ENCODE measurements at regions not wholly inside any gene's neighbourhood (a gene's known extent, or its start where the extent isn't known, plus 50 kb on each side); places are given as distances from the start of the nearest gene placed in this dataset.

DNA sequence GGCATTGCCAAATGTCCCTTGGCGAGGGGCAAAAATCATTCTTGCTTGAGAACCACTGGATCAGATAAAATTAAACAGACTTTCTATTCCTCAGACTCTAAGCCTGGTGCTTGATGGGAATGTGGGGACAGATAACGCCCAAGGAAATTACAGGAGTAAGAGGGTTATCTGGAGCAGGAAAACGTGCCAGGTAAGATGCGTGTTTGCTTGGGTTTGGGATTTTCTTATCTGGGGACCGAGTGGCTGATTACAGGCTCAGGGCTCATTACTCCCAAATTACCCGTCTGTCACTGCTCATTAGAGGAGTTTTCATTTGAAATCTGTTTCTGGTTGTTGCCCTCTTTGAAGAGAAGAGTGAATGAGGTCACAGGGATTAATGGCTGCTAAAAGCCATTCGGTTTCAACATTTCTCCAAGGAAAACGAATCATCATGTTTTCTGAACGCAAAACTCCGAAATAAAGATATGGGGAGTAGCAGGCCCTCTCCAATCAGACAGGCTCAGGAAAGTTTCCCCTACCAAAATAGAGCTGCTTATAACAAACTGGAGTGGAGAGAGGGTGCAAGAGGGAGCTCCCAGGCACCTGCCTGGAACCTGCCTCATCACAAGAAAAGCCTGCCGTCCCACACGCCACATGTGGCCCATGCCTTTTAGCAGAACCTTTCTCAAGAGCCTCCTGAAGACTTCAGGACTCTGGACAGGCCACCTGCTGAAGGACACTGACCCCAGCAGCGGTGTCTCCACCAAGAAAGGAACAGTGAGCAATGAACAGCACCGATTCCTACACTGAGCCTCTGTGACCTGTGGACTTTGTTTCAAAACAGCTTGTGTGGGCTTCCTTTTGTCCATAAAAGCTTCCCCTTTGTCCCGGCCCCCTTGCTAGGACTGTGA, 136.4 kb downstream of the ICE1 start:
- FAIRE-seq (no peak), ATAC-seq (no peak), DNase-seq (no peak)
- H3K4me3 ChIP-seq, result no peak overlapping the region
- H3K27me3 ChIP-seq, result no peaks in the 10 kb centered on the region
- no peak overlapping the region for H3K27ac ChIP-seq
- no peaks in the 10 kb centered on the region for H3K9me3 ChIP-seq
- intact Hi-C loops (cut with DNase I), result no loop called here
- TF ChIP-seq, protein P1, sequence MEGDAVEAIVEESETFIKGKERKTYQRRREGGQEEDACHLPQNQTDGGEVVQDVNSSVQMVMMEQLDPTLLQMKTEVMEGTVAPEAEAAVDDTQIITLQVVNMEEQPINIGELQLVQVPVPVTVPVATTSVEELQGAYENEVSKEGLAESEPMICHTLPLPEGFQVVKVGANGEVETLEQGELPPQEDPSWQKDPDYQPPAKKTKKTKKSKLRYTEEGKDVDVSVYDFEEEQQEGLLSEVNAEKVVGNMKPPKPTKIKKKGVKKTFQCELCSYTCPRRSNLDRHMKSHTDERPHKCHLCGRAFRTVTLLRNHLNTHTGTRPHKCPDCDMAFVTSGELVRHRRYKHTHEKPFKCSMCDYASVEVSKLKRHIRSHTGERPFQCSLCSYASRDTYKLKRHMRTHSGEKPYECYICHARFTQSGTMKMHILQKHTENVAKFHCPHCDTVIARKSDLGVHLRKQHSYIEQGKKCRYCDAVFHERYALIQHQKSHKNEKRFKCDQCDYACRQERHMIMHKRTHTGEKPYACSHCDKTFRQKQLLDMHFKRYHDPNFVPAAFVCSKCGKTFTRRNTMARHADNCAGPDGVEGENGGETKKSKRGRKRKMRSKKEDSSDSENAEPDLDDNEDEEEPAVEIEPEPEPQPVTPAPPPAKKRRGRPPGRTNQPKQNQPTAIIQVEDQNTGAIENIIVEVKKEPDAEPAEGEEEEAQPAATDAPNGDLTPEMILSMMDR (IDR thresholded peaks at IDR 0.05), result no peak
- 37 to 48% methylated on average over 15 of the region's 15 CpGs for whole genome bisulfite sequencing, 2 donors
- H3K4me1 ChIP-seq, result no peaks in the 10 kb centered on the region
- no peaks in the 10 kb centered on the region for H3K36me3 ChIP-seq

DNA sequence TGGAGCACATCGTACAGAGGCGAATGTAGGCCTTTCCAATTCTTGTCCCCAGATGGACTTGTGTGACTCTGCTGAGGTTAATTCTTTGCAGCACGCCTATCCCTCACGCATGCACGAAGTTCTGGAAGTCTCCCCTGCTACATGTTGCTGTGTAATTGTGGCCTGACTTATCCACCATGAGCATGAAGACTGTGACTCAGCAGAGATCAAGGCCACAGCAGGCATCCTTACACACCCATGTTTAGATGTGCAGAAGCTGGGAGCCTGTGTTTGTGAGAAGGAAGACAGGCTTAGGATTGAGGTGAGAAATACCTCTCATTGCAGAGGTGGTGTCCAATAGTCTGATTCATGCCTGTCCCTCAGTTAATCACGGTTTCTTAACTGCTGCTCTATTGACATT, 135.6 kb downstream of the ICE1 start:
- Histone ChIP-seq H3K27me3 (no peaks in the 10 kb centered on the region), H3K9me3 (no peaks in the 10 kb centered on the region), H3K27ac (no peak overlapping the region), H3K4me3 (no peak overlapping the region), H3K36me3 (no peaks in the 10 kb centered on the region), H3K4me1 (no peaks in the 10 kb centered on the region)
- intact Hi-C loops (cut with DNase I), result no loop called here
- TF ChIP-seq, protein P1 (IDR thresholded peaks at IDR 0.05), result no peak
- no peak for FAIRE-seq
- ATAC-seq, result no peak
- 56 to 66% methylated on average over 6 of the region's 6 CpGs for WGBS, 2 donors
- DNase-seq, result no peak

DNA sequence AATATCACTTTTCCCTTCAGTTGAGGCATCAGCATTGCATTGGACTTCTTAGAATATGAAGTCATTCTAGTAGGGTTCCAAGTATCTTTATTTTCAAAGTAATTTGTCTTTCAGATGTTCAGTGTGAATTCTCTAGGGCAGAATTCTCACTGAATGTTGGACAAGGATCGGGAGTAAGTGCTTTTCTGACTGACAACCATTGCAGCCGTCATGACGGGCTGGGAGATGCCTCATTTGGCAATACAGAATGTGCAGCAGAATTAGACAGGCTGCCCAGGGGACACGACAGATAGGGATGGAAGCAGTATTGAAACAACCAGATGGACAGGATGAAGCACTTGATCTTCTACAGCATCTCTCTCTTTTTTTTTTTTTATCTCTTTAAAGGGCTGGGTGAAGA, 129.0 kb downstream of the ICE1 start:
- H3K9me3 ChIP-seq, result no peaks in the 10 kb centered on the region
- FAIRE-seq (no peak), ATAC-seq (no peak), DNase-seq (no peak)
- H3K4me3 ChIP-seq, result no peak overlapping the region
- TF ChIP-seq, protein P1 (IDR thresholded peaks at IDR 0.05), result no peak
- 53 to 74% methylated on average over 4 of the region's 4 CpGs for WGBS, 2 donors
- peaks cover 0 to 13% (median 0%) of the 10 kb centered on the region in 4 donors for H3K27me3 ChIP-seq
- H3K4me1 ChIP-seq, result no peaks in the 10 kb centered on the region
- intact Hi-C loops (cut with DNase I), result no loop called here
- no peaks in the 10 kb centered on the region for H3K36me3 ChIP-seq
- no peak overlapping the region for H3K27ac ChIP-seq

DNA sequence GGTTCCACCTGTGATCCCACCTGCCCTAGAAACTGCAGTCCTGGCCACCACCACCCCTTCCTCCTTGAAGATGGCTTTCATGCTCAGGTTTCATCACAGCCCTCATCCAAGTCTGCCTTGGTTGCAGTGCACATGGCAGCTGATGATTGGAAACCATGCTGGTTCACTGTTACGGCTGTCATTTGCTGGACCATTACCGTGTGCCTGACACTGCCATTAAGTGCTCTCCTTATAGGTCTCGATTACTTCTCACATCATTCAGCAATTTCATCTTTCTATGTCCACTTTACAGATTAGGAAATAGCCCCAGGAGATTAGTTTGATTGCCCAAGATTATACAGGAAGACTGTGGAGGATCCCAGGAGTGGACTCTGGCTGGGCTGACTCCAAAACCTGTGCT, 123.9 kb downstream of the ICE1 start:
- no peaks in the 10 kb centered on the region for H3K36me3 ChIP-seq
- TF ChIP-seq, protein P1 (IDR thresholded peaks at IDR 0.05), result no peak
- DNase-seq (no peak), FAIRE-seq (no peak), ATAC-seq (no peak)
- no peak overlapping the region for H3K4me3 ChIP-seq
- no peak overlapping the region for H3K27ac ChIP-seq
- no peaks in the 10 kb centered on the region for H3K4me1 ChIP-seq
- intact Hi-C loops (cut with DNase I), result no loop called here
- WGBS, 2 donors, result 58 to 64% methylated on average over 3 of the region's 3 CpGs
- H3K27me3 ChIP-seq, result peaks cover 0 to 14% (median 0%) of the 10 kb centered on the region in 4 donors
- no peaks in the 10 kb centered on the region for H3K9me3 ChIP-seq

DNA sequence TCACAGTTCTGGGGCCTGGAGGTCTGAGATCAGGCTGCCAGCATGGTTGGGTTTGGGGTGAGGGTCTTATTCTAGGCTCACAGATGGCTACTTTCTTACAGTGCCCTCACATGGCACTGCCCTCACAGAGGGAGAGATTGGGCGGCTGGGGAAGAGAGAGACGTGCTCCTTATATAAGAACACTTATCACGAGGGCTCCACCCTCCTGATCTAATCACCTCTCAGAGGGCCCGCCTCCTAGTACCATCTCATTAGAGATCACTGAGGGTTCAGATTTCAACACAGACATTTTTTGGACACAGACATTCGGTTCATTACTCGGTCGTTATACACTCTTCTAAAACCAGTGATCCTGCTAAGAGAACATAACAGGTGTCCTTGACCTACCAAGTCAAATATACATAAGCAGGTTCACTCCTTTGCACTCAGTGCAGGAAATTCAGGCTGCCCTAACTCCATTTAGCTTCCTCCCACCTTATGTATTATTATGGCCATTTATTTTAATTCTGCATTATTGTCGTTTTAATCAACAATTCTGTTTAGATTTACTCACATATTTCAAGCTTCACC, 121.7 kb downstream of the ICE1 start:
- no peak for FAIRE-seq
- no peak for DNase-seq
- H3K9me3 ChIP-seq, result no peaks in the 10 kb centered on the region
- H3K27me3 ChIP-seq, result peaks cover 0 to 14% (median 0%) of the 10 kb centered on the region in 4 donors
- no peak for ATAC-seq
- H3K27ac ChIP-seq, result no peak overlapping the region
- intact Hi-C loops (cut with DNase I), result no loop called here
- WGBS, 2 donors, result 47 to 62% methylated on average over 8 of the region's 8 CpGs
- TF ChIP-seq, protein P1 (IDR thresholded peaks at IDR 0.05), result no peak
- no peak overlapping the region for H3K4me3 ChIP-seq
- no peaks in the 10 kb centered on the region for H3K36me3 ChIP-seq
- no peaks in the 10 kb centered on the region for H3K4me1 ChIP-seq
